Breast epithelium (tissue), 3 donors: ENCODE measurements at regions not wholly inside any gene's neighbourhood (a gene's known extent, or its start where the extent isn't known, plus 50 kb on each side); places are given as distances from the start of the nearest gene placed in this dataset.

Experiments used
- POLR2A ChIP-seq: fragments of 450-650 bp; IDR thresholded peaks from one replicate; pipeline ENCODE4 v1.6.1; 2016; ENCODE audit warnings: antibody characterized with exemption, mild to moderate bottlenecking, moderate library complexity
- POLR2AphosphoS5 ChIP-seq, 3 donors: sonication (generic); formaldehyde crosslinking; IDR thresholded peaks; one replicate each; pipeline ENCODE4 v1.6.1; 2017; ENCODE audit warnings: antibody characterized with exemption in 3 of 3
- TF ChIP-seq, protein P1 (sequence below), 3 donors: fragments of 450-650 bp; IDR thresholded peaks; one replicate each; pipeline ENCODE4 v1.5.1; 2016 to 2017; ENCODE audit warnings: antibody characterized with exemption in 3 of 3, mild to moderate bottlenecking in 3 of 3, moderate library complexity in 3 of 3

DNA sequence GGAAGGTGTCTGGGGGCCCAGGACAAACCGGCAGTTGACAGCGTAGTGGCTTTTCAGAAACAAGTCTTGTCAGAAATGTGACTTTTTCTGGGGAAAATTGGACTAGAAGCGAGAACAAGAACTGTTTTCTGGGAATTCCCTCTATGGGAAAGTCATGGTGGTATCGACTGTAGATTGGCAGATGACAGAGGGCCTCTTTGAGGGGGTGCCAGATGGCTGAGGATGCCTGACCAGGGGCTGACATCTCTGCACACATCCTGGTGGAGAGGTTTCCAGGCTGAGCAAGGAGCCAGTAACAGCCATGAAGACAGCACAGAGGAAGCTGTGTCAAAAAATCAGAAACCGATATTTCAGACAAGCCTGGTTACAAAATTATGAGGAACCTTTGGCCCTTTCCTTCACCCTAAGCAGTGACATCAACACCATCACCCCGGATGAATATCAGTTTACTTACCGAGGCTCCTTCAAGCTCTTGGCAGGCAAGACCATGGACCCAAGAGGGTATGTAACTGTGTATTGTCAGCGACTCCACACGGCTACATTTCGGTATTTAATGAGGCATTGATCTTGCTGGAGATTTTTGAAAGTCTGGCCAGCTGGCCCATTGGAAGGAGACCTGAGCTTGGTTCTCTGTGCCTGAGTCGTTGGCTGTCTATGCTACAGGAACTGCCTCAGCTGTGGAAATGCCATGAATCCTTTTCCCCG is 1525.3 kb upstream of the TMEM132C start:
- TF ChIP-seq, protein P1, sequence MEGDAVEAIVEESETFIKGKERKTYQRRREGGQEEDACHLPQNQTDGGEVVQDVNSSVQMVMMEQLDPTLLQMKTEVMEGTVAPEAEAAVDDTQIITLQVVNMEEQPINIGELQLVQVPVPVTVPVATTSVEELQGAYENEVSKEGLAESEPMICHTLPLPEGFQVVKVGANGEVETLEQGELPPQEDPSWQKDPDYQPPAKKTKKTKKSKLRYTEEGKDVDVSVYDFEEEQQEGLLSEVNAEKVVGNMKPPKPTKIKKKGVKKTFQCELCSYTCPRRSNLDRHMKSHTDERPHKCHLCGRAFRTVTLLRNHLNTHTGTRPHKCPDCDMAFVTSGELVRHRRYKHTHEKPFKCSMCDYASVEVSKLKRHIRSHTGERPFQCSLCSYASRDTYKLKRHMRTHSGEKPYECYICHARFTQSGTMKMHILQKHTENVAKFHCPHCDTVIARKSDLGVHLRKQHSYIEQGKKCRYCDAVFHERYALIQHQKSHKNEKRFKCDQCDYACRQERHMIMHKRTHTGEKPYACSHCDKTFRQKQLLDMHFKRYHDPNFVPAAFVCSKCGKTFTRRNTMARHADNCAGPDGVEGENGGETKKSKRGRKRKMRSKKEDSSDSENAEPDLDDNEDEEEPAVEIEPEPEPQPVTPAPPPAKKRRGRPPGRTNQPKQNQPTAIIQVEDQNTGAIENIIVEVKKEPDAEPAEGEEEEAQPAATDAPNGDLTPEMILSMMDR (IDR thresholded peaks at IDR 0.05) = no peak
- TF ChIP-seq POLR2AphosphoS5 (IDR thresholded peaks at IDR 0.05) (no peak), POLR2A (no peak)
